A673 (cell line): ENCODE measurements at regions not wholly inside any gene's neighbourhood (a gene's known extent, or its start where the extent isn't known, plus 50 kb on each side); places are given as distances from the start of the nearest gene placed in this dataset.

Experiments
- BruUV-seq: library from RNA; stranded (reverse); fragments of 400-500 nt; replicated peaks from 2 replicates; lab custom pipeline; 2021; lab: Mats Ljungman, UMichigan
- CTCF ChIA-PET: fragments of 300-600 bp; sonication (Branson Sonifier 250); formaldehyde crosslinking; loops from one replicate; lab custom pipeline; 2022; ENCODE audit warnings: antibody characterized with exemption; lab: Charles Lee
- POLR2A ChIA-PET: fragments of 300-600 bp; sonication (Branson Sonifier 250); formaldehyde crosslinking; loops from one replicate; lab custom pipeline; 2022; ENCODE audit warnings: antibody characterized with exemption; ENCODE audit not compliant: low non-redundant PET; lab: Charles Lee
- DNase-seq: peaks from one replicate; pipeline ENCODE4 v3.0.0-alpha.2; 2015; ENCODE audit warnings: low spot score
- H3K27ac ChIP-seq: fragments of 200-600 bp; sonication (generic); 2 replicates; pipeline ENCODE4 v1.5.1; 2016; ENCODE audit warnings: mixed run types, low read depth, mild to moderate bottlenecking, mixed read lengths, antibody characterized with exemption, low read length; ENCODE audit not compliant: poor library complexity, severe bottlenecking
- H3K27me3 ChIP-seq: fragments of 200-600 bp; sonication (generic); replicated peaks from 2 replicates; pipeline ENCODE4 v1.6.1; 2017; ENCODE audit warnings: mixed run types, low read depth, mild to moderate bottlenecking, mixed read lengths, antibody characterized with exemption, low read length; ENCODE audit not compliant: insufficient read depth, poor library complexity
- H3K36me3 ChIP-seq: fragments of 200-600 bp; sonication (generic); 2 replicates; pipeline ENCODE4 v1.6.1; 2016; ENCODE audit warnings: mixed run types, mild to moderate bottlenecking, mixed read lengths, antibody characterized with exemption, low read length; ENCODE audit not compliant: insufficient read depth, poor library complexity, severe bottlenecking
- H3K4me1 ChIP-seq: fragments of 200-600 bp; sonication (generic); 2 replicates; pipeline ENCODE4 v1.6.1; 2017; ENCODE audit warnings: mixed run types, mild to moderate bottlenecking, mixed read lengths, antibody characterized with exemption, low read length; ENCODE audit not compliant: insufficient read depth, poor library complexity, severe bottlenecking
- H3K4me3 ChIP-seq: fragments of 200-600 bp; sonication (generic); 2 replicates; pipeline ENCODE4 v1.5.1; 2016; ENCODE audit warnings: low read depth, mixed run types, mild to moderate bottlenecking, mixed read lengths, low read length; ENCODE audit not compliant: poor library complexity, severe bottlenecking
- H3K9me3 ChIP-seq: fragments of 200-600 bp; sonication (generic); 2 replicates; pipeline ENCODE4 v1.6.1; 2016; ENCODE audit warnings: mixed run types, low read depth, mild to moderate bottlenecking, mixed read lengths, antibody characterized with exemption, low read length; ENCODE audit not compliant: poor library complexity, severe bottlenecking
- CTCF ChIP-seq: fragments of 300-800, 200-600 bp; sonication (generic); conservative IDR thresholded peaks from 2 replicates; pipeline ENCODE4 v1.5.1; 2017; ENCODE audit warnings: low read depth, mild to moderate bottlenecking, antibody characterized with exemption, low read length, moderate library complexity, mixed read lengths
- EZH2 ChIP-seq: fragments of 200-600 bp; sonication (generic); IDR thresholded peaks from 2 replicates; pipeline ENCODE4 v1.6.1; 2017; ENCODE audit warnings: borderline replicate concordance, low read depth, mild to moderate bottlenecking, mixed read lengths, antibody characterized with exemption, low read length; ENCODE audit not compliant: poor library complexity, severe bottlenecking
- intact Hi-C: fragments of 100-400 bp; cut with micrococcal nuclease; formaldehyde crosslinking; loops from one replicate; pipeline ENCODE4 v1.10.0; 2022; ENCODE audit not compliant: unreplicated experiment

GRCh38 chr10:58932126-58932525 lies 244.3 kb upstream of the PHYHIPL start:
- peaks cover 4% of the 10 kb centered on the region for H3K27me3 ChIP-seq
- H3K27ac ChIP-seq: no peak overlapping the region
- intact Hi-C loops: no loop called here
- no peak for DNase-seq
- TF ChIP-seq EZH2 (no peak), CTCF (no peak)
- CTCF ChIA-PET: no interaction called here
- no peaks in the 10 kb centered on the region for H3K9me3 ChIP-seq
- POLR2A ChIA-PET: no interaction called here
- no peaks in the 10 kb centered on the region for H3K4me1 ChIP-seq
- no peaks in the 10 kb centered on the region for H3K36me3 ChIP-seq
- BruUV-seq: no TSS peak
- no peak overlapping the region for H3K4me3 ChIP-seq

GRCh38 chr10:58932577-58933314 lies 243.7 kb upstream of the PHYHIPL start:
- BruUV-seq: no TSS peak
- CTCF ChIA-PET: no interaction called here
- TF ChIP-seq CTCF (no peak), EZH2 (no peak)
- POLR2A ChIA-PET: no interaction called here
- DNase-seq: no peak
- Histone ChIP-seq H3K36me3 (no peaks in the 10 kb centered on the region), H3K27me3 (peaks cover 4% of the 10 kb centered on the region), H3K4me3 (no peak overlapping the region), H3K4me1 (no peaks in the 10 kb centered on the region), H3K27ac (no peak overlapping the region), H3K9me3 (no peaks in the 10 kb centered on the region)
- intact Hi-C loops: no loop called here

- Histone ChIP-seq H3K27ac (no peak overlapping the region), H3K4me1 (no peaks in the 10 kb centered on the region), H3K27me3 (no peaks in the 10 kb centered on the region), H3K9me3 (no peaks in the 10 kb centered on the region), H3K4me3 (no peak overlapping the region), H3K36me3 (no peaks in the 10 kb centered on the region)
- TF ChIP-seq CTCF: no peak
- TF ChIP-seq EZH2: no peak
- CTCF ChIA-PET: no interaction called here
- intact Hi-C loops: no loop called here
- BruUV-seq: no TSS peak
- POLR2A ChIA-PET: no interaction called here
- DNase-seq: no peak
Observed at GRCh38 chr10:58936364-58936763, 240.1 kb upstream of the PHYHIPL start.
